NOMO-1 treated with dmso at 0.1 percent for 144 hours (cell line): ENCODE measurements at regions not wholly inside any gene's neighbourhood (a gene's known extent, or its start where the extent isn't known, plus 50 kb on each side); places are given as distances from the start of the nearest gene placed in this dataset.

Experiments used
- DNase-seq: peaks from one replicate; lab custom pipeline; 2025; ENCODE audit not compliant: unreplicated experiment; lab: John Stamatoyannopoulos, UW

DNA sequence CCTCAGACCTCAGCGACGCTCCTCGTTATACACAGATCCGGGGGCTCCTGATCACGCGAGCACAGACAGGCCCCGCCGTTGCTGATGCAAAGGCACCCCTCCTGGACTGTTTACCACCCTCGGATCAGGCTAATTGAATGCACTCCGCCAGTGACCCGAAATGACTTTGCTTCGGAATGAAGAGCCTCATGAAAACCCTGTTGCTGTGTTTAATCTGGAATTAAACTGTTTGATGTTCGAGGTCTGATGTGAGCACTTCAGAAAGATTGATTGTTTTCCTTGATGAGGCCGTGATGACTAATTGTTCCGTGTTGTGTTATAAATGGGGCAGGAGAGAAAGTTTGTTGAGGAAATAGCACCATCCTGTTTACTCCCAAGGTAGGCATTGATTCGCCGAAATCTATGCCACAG lies 190.5 kb upstream of the PPP1R26 start:
- DNase-seq: no peak

DNA sequence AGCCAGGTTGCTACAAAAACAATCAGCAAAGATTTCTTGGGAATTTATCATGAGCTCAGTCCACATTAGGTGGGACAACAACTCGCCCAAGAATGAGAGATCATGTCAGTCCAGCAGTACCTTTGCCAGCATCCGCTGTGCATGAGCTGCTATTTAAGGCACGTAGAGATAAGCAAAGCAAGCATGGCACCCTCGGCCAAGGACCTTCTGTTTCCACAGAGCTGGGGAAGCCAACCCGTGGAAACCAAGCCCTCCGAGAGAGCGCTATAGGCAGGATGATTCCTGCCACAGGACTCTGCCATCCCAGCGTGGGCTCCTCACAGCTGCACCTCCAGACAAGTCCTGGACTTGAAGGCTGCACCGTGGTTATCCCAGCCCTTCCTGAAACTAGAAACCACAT lies 189.5 kb upstream of the PPP1R26 start:
- DNase-seq: no peak

DNA sequence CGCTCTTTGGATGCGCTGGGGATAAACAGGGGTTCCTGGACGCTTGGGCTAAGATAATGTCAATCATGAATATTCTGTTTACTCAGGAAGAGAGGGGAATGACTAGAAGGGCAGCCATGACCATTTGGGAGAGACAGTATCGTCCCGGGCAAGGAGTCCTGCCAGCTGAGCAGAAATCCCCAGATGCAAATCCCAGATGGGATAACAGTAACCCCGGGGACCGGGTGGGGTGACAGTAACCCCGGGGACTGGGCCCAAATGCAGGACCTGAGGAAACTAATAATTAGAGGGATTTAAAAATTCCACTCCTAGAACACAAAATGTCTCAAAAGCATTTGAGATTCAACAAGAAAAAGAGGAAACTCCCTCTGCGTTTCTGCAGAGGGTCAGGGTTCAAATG lies 189.0 kb upstream of the PPP1R26 start:
- no peak for DNase-seq

DNA sequence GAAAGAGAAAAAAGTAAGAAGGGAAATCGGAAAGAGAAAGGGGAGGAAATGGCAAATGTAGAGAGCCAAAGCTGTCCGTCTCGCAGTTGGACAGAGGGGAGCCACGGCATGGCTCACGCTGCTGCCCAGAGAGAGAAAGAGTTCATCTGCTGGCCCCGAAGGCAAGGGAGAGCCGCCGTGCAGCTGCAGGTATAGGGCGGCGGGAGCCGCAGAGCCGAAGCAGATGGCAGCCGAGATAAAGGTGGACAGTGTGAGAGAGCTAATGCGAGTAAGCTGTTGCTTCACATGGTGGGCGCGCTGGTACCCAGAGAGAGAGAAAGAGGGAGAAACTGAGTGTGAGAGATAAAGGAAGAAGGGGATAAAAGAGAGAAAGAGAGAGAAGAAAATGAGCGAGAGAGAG lies 188.4 kb upstream of the PPP1R26 start:
- DNase-seq: no peak

DNA sequence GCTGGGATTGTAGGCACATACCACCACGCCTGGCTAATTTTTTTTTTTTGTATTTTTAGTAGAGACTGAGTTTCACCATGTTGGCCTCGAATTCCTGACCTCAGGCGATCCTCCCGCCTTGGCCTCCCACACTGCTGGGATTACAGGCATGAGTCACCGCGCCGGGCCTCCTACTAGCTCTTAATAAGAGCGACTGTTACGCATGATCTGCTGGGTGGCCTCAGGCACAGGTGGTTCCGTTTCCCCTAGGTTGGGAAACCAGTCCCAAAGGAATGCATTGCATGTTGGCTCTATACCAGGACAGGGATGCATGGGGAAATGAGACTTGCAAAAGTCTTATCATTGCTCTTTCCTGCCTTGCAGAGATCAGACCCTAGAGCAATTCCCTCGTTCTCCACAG lies 184.7 kb upstream of the PPP1R26 start:
- no peak for DNase-seq

DNA sequence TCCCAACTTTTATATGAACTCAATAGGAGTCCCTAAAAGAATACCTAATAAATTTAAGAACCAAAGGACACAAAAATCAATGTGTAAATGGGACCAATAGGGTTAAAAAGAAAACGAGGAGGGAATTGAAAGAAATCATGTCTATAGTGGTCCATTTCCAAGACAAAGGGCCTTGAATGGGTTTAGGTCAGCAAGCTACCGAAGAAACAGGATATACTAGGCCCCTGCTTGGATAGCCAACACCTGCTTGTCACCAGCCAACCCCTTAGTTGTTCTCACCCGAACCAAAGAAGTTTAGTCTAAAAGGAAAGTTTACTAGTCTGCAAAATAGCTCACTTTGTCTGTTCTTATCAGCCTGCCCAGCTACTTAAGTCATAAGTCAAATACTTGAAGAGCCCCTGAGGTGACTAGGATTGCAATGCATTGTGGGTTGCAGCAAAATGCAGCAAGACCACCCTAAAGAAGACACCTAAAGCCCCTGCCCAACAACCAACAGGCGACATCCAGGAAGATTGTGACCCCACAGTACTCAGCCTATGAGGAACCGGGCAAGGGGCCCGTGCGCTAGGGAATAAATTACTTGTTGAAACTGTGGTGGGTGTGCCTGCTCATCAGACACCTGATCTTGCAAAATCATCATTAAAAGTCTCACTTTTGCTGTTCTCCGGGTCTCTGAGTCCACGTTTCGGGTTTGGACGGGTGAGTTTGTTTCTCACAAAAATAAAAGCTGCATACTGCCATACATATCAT lies 183.9 kb upstream of the PPP1R26 start:
- no peak for DNase-seq

DNA sequence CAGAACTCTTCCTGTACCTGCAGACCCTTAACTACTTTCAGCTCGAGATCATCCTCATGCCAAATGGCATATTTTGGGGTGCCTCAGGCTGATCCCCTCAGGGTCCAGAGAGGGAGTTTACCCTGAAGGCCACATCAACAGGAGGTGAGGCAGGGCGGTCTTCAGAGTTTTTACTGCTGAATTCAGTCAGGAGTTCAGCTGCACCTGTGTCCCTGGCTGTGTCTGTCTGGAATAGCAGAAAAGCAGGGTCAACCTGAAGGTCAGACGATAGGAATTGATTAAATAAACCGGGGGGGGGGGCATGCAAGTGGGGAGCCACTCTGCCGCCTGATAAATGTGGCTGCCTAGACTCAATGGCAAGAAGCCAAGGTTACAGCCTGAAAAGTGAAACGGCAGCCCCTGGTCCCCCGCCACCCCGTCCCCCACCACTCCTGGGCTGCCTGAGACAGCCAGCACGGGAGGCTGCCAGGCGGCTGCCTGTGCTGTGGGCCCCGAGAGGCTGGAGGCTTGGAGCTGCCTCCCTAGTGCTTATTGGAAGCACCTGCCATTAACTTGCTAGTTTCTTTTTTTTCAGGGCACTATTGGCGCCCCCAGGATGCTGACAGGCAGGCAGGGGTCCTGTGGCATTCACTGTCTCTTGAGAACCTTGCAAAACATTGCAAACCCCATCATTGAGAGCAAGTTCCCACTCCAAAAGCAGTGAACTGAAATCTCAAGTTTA lies 182.7 kb upstream of the PPP1R26 start:
- no peak for DNase-seq

DNA sequence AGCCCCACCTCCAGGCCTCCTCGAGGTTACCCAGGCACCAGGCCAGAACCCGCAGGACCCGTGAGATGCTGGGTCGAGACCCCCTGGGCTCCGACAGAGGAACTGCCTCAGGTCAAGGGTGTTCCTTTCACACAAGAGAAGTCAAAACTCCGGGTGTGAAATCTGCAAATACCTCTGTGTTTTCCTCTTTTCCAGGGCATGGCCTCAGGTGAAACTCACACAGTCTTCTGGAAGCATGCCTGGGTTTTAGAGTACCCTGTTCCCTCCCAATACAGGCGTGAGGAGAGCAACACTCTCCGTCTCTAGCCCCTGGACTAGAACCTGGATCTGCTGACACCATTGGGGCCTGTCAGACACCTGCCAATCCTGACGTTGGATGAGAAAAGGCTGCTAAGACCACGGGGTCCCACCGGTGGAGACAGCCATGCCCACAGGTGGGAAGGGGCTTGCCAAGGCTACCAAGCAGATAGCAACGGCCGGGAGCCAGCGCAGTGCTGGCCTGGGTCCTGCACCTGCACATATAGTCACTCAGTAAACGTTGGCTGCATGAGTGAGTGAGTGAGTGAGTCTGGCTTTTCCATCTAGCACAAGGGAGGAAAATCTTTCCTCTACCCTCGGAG lies 182.0 kb upstream of the PPP1R26 start:
- no peak for DNase-seq

DNA sequence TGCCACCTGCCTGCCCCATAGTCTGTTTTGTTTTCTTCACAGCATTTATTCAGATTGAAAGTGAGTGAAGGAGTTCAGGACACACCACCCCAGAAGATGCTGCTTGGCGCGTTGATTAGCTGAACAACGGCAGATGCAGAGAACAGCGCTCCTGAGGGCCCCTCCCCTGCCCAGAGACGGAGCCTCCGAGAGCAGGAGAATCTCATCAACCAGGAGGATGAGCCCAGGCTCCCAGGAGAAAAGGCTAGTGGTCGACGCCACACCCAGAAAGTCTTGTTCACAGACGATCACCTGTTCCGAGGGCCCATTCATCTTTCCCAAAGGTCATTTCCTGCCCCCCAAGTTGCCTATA lies 180.4 kb upstream of the PPP1R26 start:
- no peak for DNase-seq

DNA sequence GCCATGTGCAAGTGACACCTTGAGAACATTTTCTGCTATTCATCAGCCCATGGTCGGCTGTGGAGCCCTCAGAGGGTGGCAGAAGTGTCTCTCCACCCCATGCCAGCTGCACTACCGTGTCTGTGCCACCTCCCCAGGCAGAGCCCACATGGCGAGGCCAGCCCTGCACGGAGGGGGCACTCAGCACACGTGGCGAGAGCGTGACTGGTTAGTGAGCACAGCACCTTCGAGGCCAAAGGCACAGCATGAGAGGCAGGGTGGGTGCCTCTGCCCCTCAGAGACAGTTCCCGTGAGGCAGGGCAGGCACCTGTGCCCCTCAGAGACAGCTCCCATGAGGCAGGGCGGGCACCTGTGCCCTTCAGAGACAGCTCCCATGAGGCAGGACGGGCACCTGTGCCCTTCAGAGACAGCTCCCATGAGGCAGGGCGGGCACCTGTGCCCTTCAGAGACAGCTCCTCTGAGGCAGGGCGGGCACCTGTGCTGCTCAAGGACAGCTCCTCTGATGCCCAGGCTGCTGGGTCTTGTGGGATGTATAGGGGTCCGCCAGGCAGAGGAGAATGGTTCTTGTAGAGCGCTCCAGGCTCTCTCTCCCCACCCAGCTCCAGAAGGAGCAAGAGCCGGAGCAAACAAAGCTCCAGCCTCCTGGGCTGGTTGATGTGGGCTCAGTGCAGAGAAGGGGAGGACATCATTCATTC lies 179.8 kb upstream of the PPP1R26 start:
- no peak for DNase-seq

DNA sequence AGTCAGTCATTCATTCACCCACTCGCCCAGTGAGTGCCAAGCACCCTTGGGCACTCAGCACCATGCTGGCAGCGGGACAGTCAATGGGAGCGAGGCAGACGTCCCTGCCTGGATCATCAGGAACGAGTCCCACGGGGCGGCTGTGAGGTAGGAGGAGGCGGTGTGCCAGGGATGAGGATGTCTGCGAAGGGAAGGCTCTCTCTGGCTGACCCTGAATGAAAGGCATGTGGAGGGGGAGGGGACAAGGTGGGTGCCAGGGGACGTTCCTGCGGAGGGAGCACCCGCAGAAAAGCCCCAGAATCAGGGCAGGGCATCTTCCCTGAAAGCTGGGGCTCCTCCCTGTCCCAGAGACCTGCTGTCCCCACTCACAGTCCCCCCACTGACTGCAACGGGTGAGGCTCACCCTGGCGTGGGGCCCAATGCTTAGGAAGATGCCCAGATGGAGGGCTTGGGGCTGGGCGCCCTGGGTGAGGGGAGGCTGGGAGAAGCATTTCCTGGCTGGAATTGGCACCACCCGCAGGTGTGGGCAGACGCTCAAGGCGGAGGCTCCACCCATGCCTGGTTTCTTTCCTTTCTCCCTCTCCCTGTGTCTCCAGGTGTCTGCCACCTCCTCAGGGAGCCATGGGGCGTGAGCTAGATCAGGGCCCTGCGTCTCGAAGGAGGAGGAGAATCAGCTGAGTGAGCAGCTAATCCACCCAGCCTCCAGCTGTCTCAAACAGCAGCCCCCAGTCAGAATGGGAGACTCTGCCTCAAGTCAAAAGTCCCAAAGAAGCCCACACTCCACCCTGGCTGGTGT lies 179.0 kb upstream of the PPP1R26 start:
- no peak for DNase-seq

DNA sequence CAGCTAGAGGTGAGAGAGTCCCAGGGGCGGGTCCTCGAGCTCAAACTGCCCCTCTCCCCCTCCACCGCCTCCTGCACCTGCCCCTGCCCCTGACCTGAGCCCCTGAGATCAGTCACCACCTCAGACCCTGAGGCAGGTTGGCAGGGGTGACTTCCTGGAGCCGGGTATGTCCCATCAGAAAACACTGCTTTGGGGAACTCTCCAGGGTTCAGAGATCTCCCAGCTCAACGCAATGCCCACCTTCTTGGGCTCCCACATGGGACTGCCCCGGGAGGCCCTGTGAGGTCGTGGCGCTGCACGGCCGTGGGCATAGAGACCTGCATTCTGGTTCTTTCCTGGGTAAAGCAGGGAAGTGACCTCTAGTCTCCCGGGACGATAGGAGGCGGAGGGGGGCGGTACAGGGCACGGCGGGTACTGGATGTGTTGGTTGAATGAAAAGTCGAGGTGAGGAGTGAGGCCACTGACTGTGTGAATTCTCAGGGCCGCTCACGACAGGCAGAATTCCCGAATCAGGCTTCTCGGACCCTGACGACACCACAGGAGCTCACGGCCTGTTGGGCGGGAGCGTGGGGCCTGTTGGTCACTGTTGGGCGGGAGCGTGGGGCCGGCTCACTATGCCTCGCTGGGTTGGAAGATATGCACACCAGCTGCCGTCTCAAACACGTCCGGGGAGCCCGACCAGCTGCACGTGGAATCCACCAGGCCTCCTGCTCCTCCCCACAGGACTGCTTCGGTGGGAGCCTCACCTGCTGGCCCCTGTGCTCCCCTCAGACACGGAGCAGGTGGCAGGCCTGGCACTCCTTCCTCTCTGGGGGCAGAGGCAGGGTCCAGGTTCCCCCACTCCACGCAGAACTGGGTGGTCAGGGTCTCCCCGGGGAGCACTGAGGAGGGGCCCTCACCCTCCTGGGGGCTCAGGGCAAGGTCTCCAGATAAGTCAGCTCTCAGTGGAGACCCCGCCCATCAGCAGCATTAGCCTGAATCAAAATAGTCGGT lies 178.0 kb upstream of the PPP1R26 start:
- DNase-seq: no peak

DNA sequence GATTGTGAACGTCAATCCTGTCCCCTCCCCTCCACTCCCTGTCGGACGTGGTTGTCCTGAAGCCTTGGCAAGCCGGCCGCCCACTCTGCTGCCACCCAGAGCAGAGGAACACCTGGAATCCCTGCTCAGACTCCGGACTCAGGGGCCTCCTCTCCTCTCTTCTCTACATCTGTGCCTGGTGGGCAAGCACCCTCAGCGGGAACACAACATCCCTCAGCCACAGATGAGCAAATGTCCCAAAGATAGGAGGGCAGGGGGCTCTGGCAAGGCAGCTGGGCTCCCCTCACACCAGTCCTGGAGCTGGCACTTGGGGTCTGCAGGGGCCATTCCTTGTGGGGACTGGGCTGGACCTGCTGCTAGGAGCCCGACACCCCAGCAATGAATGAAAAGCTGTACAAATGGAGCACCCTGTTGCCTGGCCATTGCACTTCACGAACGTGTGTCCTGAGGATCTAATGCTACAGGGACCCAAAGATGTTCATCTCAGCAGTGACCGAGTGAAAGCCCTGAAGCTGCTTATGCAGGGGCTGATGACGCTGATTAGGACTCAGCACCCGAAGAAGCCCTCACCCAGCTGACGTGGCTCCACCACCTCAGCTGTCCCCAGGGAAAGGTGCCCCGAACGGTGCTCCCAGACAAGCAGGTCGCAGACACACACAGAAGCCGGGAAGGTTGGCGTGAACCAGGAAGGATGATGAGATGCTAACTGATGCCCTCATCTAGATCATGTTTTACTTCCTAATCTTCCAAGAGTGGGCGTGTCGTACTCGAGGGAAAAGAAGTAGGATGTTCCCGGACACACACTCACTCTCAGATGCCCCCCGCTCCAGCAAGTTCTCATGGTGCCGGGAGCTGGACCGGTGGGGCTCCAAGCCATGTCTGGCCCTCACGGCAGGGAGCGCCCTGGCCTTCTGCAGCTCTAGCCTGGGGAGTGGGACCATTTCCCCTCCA lies 177.0 kb upstream of the PPP1R26 start:
- DNase-seq: no peak

DNA sequence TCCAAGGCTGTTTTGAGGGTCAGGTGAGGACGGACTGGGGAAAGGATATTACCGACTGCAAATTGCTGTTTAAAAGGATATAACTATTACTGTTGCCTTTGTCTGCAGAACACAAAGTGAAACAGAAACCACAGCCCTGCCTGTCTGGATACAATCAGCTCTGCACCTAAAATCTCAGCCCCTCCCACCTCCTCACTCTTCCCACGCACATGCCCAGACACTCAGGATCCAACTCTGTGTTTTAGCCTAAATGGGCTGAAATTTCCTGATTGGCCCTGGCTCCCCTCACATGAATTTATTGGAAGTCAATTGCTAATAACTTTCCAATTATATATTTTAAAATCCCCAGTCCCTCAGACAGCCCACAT lies 176.3 kb upstream of the PPP1R26 start:
- no peak for DNase-seq

DNA sequence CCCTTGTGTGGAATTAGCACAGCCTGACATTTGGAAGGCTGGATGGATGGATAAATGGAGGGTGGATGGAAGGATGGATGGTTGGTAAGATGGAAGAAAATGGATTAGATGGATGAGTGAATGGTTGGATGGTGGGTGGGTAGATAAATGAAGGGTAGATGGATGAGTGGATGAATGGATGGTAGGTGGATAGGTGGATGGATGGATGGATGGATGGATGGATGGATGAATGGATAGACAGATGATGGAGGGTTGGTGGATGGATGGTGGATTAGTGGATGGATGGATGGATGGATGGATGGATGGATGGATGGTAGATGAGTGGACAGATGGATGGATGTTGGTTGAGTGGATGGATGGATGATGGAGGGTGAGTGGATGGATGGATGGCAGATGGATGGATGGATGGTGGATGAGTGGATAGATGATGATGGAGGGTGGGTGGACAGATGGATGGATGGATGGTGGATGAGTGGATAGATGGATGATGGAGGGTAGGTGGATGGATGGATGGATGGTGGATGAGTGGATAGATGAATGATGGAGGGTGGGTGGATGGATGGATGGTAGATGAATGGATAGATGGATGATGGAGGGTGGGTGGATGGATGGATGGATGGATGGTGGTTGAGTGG lies 175.6 kb upstream of the PPP1R26 start:
- DNase-seq: no peak

DNA sequence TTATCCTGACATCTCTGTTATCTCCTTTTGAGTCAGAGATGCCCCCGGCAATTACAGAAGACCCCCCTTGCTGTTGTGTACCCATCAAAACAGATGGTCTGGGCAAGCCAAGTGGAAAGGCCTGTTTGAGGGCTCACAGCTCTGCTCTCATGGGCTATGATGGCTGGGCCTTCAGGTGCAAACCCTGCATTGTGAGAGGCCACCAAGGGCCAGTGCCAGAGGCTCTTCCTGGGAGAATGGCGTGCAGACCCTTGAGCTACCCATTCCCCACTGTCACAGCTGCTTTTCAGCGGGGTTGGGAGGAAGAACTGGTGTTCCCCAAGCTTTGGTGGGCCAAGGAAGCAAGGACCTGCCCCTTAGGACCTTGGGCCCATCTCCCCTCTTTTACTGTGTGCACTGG lies 174.7 kb upstream of the PPP1R26 start:
- no peak for DNase-seq

DNA sequence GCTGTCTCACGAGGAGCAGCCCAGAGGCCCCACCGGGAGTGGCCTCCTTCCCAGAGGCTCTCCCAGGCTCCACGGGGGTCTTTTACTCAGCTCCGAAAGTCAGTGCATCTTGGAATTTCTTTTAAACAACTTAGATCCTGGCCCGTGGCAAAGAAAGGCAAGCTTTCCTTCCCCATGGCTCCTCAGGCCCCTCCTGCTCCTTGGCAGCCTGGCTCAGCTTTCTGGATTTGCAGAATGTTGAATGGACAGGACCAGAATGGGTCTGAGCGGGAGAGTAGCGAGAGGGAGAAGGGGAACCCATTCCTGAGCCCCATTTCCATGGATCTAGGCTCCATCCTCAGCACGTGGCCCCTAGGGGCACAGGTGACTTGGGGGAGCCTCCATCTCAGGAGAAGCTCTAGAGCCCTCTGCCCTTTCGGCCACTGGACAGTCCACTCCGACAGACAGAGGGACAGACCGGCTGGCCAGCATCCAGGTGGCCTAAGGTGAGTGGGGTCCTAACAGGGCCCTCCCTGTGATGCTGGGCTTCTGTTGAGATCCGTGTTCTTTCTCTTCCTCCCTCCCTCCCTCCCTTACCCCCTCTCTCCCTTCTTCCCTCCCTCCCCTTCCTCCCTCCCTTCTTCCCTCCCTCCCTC lies 173.9 kb upstream of the PPP1R26 start:
- no peak for DNase-seq

DNA sequence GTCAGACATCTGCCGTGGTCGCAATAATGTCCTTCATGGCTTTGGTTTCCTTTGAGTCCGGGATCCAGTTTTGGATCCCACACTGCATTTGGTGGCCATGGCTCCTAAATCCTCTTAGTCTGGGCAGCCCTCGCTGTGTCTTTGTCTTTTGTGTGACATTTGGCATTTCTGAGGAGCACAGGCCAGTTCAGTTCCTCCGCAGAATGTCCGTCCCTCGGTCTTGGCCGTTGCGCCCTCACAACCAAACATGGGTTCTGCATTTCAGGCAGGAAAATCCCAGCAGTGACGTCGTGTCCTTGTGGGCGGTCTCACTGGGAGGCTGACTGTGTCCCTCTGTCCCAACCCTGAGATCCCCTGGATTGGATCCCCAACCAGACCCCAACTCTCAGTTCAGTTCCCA lies 172.9 kb upstream of the PPP1R26 start:
- DNase-seq: no peak
